Lower leg skin (tissue), 4 donors: ENCODE measurements at regions not wholly inside any gene's neighbourhood (a gene's known extent, or its start where the extent isn't known, plus 50 kb on each side); places are given as distances from the start of the nearest gene placed in this dataset.

ENCODE experiments used
- DNase-seq, 2 donors: peaks; one replicate each; pipeline ENCODE4 v3.0.0-alpha.2; 2019; ENCODE audit warnings: low spot score in 2 of 2
- H3K4me3 ChIP-seq: fragments of 200-600 bp; sonication (generic); 2 replicates; pipeline ENCODE4 v1.5.1; 2017; ENCODE audit warnings: mild to moderate bottlenecking, low read depth; ENCODE audit not compliant: poor library complexity, severe bottlenecking
- CTCF ChIP-seq, 3 donors: fragments of 450-650 bp; IDR thresholded peaks; one replicate each; pipeline ENCODE4 v1.5.1; 2016; ENCODE audit warnings: antibody characterized with exemption in 3 of 3, mild to moderate bottlenecking in 3 of 3, moderate library complexity in 2 of 3
- POLR2A ChIP-seq, 2 donors: fragments of 450-650 bp; IDR thresholded peaks; one replicate each; pipeline ENCODE4 v1.6.1; 2016 to 2017; ENCODE audit warnings: antibody characterized with exemption in 2 of 2, mild to moderate bottlenecking in 1 of 2, moderate library complexity in 1 of 2
- WGBS, 2 donors: methylation state at CpG; one replicate each; pipeline ENCODE4 v1.1.5; 2018; 5-methylcytosine and 5-hydroxymethylcytosine counted together
- intact Hi-C: fragments of 100-400 bp; cut with DNase I; formaldehyde crosslinking; loops from one replicate; pipeline ENCODE4 v1.15.0; 2023; ENCODE audit warnings: low total_unique reads

GRCh38 chr3:150333477-150333876 lies 74.6 kb upstream of the TSC22D2 start:
- no peak overlapping the region for H3K4me3 ChIP-seq
- WGBS, 2 donors: 91 to 94% methylated on average over 1 of the region's 1 CpG
- no peak for DNase-seq
- no peak for TF ChIP-seq POLR2A (IDR thresholded peaks at IDR 0.05)
- TF ChIP-seq CTCF (IDR thresholded peaks at IDR 0.05): no peak
- intact Hi-C loops: no loop called here

GRCh38 chr3:150331978-150332568 lies 76.0 kb upstream of the TSC22D2 start:
- intact Hi-C loops: no loop called here
- DNase-seq: no peak
- TF ChIP-seq POLR2A (IDR thresholded peaks at IDR 0.05) (no peak), CTCF (IDR thresholded peaks at IDR 0.05) (no peak)
- H3K4me3 ChIP-seq: no peak overlapping the region
- 71 to 72% methylated on average over 1 of the region's 1 CpG for WGBS, 2 donors

GRCh38 chr3:150330872-150331271 lies 77.2 kb upstream of the TSC22D2 start:
- WGBS, 2 donors: 82 to 100% methylated on average over 1 to 2 of the region's 2 CpGs
- H3K4me3 ChIP-seq: no peak overlapping the region
- no peak for DNase-seq
- intact Hi-C loops: no loop called here
- no peak for TF ChIP-seq CTCF (IDR thresholded peaks at IDR 0.05)
- no peak for TF ChIP-seq POLR2A (IDR thresholded peaks at IDR 0.05)

- intact Hi-C loops: no loop called here
- DNase-seq: no peak
- H3K4me3 ChIP-seq: no peak overlapping the region
- 89 to 93% methylated on average over 2 of the region's 2 CpGs for WGBS, 2 donors
- TF ChIP-seq POLR2A (IDR thresholded peaks at IDR 0.05): no peak
- no peak for TF ChIP-seq CTCF (IDR thresholded peaks at IDR 0.05)
Observed at GRCh38 chr3:150330174-150330573, 77.9 kb upstream of the TSC22D2 start.

GRCh38 chr3:150329408-150329807 lies 78.7 kb upstream of the TSC22D2 start:
- TF ChIP-seq CTCF (IDR thresholded peaks at IDR 0.05): no peak
- TF ChIP-seq POLR2A (IDR thresholded peaks at IDR 0.05): no peak
- intact Hi-C loops: no loop called here
- WGBS, 2 donors: 80 to 85% methylated on average over 1 of the region's 1 CpG
- no peak for DNase-seq
- no peak overlapping the region for H3K4me3 ChIP-seq

- intact Hi-C loops: no loop called here
- no peak overlapping the region for H3K4me3 ChIP-seq
- no peak for DNase-seq
- WGBS, 2 donors: 93 to 96% methylated on average over 2 of the region's 2 CpGs
- TF ChIP-seq POLR2A (IDR thresholded peaks at IDR 0.05): no peak
- no peak for TF ChIP-seq CTCF (IDR thresholded peaks at IDR 0.05)
Observed at GRCh38 chr3:150328654-150329040, 79.5 kb upstream of the TSC22D2 start.
